ENCODE measurements at regions not wholly inside any gene's neighbourhood (a gene's known extent, or its start where the extent isn't known, plus 50 kb on each side); places are given as distances from the start of the nearest gene placed in this dataset.

DNA sequence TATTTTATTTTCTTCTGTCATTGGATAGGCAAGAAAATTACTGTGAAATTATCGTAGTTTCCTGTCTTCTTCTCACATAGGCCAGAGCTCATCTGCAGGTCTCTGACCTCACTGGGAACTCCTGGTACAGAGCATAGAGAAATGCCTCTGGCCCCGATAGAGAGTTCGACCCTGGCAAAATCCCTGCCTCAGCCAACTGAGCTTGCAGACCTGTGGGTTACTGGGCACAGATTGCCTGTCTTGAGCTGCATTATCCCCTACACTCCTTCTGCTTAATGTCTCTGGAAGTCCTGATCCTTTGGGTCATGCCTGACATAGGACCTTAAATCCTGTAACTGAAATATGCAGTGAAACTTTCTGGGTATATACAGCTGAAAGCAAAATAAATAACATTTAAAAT lies 439.3 kb upstream of the CTNND2 start:
- DNase-seq (ENCODE audit: low spot score in 2 of 2), result no peak
- H3K36me3 ChIP-seq, result no peaks in the 10 kb centered on the region

DNA sequence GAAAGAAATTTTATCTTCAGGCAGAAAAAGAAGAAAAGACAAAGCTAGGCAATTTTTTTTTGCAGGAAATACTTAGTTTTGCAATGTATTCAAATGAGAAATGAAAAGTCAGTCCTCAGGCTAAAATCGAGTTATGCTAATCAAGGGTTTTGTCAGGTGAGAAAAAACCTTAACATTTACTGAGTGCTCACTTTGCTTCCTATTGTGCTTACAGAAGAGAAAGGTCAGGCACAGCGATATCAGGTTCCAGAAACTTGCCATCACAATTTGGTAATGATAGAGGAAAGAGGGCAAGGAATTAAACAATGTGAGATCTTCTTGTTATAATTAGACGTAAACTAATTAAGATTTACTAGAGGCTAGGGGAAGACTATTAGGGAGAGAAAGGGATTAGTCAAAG lies 431.7 kb upstream of the CTNND2 start:
- WGBS, result 46% methylated on average over 3 of the region's 3 CpGs
- no peak overlapping the region for H3K27ac ChIP-seq
- no peak for DNase-seq (ENCODE audit: low spot score in 2 of 2)
- no peaks in the 10 kb centered on the region for H3K9me3 ChIP-seq
- no peaks in the 10 kb centered on the region for H3K27me3 ChIP-seq
- H3K4me3 ChIP-seq, result no peak overlapping the region
- TF ChIP-seq POLR2AphosphoS5 (IDR thresholded peaks at IDR 0.05) (no peak), POLR2A (IDR thresholded peaks at IDR 0.05) (no peak), EP300 (IDR thresholded peaks at IDR 0.05) (no peak)
- TF ChIP-seq, protein P1, sequence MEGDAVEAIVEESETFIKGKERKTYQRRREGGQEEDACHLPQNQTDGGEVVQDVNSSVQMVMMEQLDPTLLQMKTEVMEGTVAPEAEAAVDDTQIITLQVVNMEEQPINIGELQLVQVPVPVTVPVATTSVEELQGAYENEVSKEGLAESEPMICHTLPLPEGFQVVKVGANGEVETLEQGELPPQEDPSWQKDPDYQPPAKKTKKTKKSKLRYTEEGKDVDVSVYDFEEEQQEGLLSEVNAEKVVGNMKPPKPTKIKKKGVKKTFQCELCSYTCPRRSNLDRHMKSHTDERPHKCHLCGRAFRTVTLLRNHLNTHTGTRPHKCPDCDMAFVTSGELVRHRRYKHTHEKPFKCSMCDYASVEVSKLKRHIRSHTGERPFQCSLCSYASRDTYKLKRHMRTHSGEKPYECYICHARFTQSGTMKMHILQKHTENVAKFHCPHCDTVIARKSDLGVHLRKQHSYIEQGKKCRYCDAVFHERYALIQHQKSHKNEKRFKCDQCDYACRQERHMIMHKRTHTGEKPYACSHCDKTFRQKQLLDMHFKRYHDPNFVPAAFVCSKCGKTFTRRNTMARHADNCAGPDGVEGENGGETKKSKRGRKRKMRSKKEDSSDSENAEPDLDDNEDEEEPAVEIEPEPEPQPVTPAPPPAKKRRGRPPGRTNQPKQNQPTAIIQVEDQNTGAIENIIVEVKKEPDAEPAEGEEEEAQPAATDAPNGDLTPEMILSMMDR (IDR thresholded peaks at IDR 0.05), result no peak
- H3K4me1 ChIP-seq, result no peaks in the 10 kb centered on the region
- no peaks in the 10 kb centered on the region for H3K36me3 ChIP-seq

More for the DNA sequence above, 439.3 kb upstream of the CTNND2 start:
- no peaks in the 10 kb centered on the region for H3K27me3 ChIP-seq
- H3K4me3 ChIP-seq, result no peak overlapping the region
- TF ChIP-seq EP300 (IDR thresholded peaks at IDR 0.05), result no peak
- TF ChIP-seq POLR2AphosphoS5 (IDR thresholded peaks at IDR 0.05), result no peak
- TF ChIP-seq POLR2A (IDR thresholded peaks at IDR 0.05), result no peak
- TF ChIP-seq, protein P1 (IDR thresholded peaks at IDR 0.05), result no peak
- WGBS, result 47% methylated on average over 3 of the region's 3 CpGs
- no peaks in the 10 kb centered on the region for H3K4me1 ChIP-seq
- H3K9me3 ChIP-seq, result no peaks in the 10 kb centered on the region
- H3K27ac ChIP-seq, result no peak overlapping the region

DNA sequence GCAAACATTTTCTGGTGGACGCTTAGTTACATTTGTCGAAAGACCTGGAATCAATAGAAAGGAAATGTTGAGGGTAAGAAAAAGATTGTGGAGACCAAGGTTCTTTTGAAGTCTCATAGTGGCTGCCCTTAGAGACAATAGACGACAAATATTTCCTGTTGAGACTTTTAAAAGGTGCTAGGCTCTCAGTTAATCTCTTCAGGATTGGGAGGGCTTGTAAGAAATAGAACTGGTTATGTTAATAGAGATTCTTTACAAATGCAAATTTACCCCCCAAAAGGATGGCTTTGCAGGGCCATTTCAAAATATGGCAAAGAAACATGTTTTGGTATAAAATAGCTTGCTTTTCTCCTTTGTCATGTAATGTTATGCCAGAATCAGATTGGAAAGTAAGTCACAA lies 428.2 kb upstream of the CTNND2 start:
- WGBS, result 42% methylated on average over 3 of the region's 3 CpGs

DNA sequence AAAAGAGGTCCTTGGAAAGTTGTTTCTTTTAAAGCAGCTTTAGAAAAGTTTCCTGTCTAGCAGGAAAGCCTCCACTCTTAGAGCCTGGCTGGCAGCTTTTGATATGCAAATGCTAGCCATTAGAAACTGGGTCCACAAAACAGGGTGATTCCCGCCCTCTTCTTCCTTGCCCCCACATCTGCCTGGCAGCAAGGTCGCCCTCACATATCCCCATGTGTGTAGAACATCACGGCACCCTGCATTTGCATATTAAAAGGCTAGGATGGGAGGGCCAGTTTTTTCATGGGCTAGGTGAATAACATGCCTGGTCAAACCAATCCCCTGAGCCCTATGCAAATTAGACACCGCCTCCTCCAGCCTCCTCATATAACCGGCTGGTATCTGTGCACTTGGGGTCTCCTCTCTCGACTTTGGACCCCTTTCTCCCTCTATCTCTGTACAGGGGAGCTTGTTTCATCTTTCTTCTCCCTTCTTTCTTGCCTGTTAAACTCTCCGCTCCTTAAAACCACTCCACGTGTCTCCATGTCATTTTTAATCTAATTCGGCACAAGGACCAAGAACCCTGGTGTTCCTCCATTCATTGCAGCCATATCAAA lies 426.8 kb upstream of the CTNND2 start:
- TF ChIP-seq, protein P1 (IDR thresholded peaks at IDR 0.05), result no peak
- no peak for TF ChIP-seq POLR2AphosphoS5 (IDR thresholded peaks at IDR 0.05)
- no peak for TF ChIP-seq POLR2A (IDR thresholded peaks at IDR 0.05)
- TF ChIP-seq EP300 (IDR thresholded peaks at IDR 0.05), result no peak
- Histone ChIP-seq H3K9me3 (no peaks in the 10 kb centered on the region), H3K27me3 (no peaks in the 10 kb centered on the region), H3K36me3 (no peaks in the 10 kb centered on the region), H3K4me3 (no peak overlapping the region), H3K27ac (no peak overlapping the region), H3K4me1 (no peaks in the 10 kb centered on the region)
- no peak for DNase-seq (ENCODE audit: low spot score in 2 of 2)
- 69% methylated on average over 9 of the region's 9 CpGs for WGBS

More for the DNA sequence above, 428.2 kb upstream of the CTNND2 start:
- Histone ChIP-seq H3K4me3 (no peak overlapping the region), H3K27me3 (no peaks in the 10 kb centered on the region), H3K4me1 (no peaks in the 10 kb centered on the region), H3K9me3 (no peaks in the 10 kb centered on the region), H3K36me3 (no peaks in the 10 kb centered on the region), H3K27ac (no peak overlapping the region)
- DNase-seq (ENCODE audit: low spot score in 2 of 2), result no peak
- TF ChIP-seq POLR2A (IDR thresholded peaks at IDR 0.05), result no peak
- TF ChIP-seq EP300 (IDR thresholded peaks at IDR 0.05), result no peak
- TF ChIP-seq, protein P1 (IDR thresholded peaks at IDR 0.05), result no peak
- TF ChIP-seq POLR2AphosphoS5 (IDR thresholded peaks at IDR 0.05), result no peak

DNA sequence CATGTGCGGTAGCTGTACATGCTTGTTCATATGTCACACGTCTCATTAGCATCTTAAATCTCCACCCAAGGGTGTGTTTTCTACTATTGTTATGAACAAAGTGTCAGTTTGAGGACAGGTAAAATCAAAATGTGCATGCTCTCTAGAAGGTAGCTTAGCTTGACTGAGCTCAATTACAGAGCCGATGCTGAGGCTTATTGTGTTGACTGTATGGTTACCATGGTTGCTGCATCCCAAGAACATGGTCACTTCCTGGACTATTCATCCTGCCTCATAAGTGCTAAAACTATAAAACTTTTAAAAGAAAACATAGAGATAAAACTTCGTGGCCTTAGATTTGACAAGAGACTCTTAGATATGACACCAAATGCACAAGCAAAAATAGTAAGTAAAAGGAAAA lies 426.1 kb upstream of the CTNND2 start:
- WGBS, result 74% methylated on average over 4 of the region's 4 CpGs

More for the DNA sequence above, 426.1 kb upstream of the CTNND2 start:
- no peak for DNase-seq (ENCODE audit: low spot score in 2 of 2)
- Histone ChIP-seq H3K9me3 (no peaks in the 10 kb centered on the region), H3K36me3 (no peaks in the 10 kb centered on the region), H3K4me3 (no peak overlapping the region), H3K27ac (no peak overlapping the region), H3K27me3 (no peaks in the 10 kb centered on the region), H3K4me1 (no peaks in the 10 kb centered on the region)
- TF ChIP-seq POLR2AphosphoS5 (IDR thresholded peaks at IDR 0.05), result no peak
- TF ChIP-seq EP300 (IDR thresholded peaks at IDR 0.05), result no peak
- TF ChIP-seq, protein P1 (IDR thresholded peaks at IDR 0.05), result no peak
- TF ChIP-seq POLR2A (IDR thresholded peaks at IDR 0.05), result no peak
